Glutamatergic neuron (in vitro differentiated cells): ENCODE measurements at regions not wholly inside any gene's neighbourhood (a gene's known extent, or its start where the extent isn't known, plus 50 kb on each side); places are given as distances from the start of the nearest gene placed in this dataset.
"Not testable (repeated sequence)": the region's sequence is repeated elsewhere in the genome, so short reads cannot be mapped to it uniquely, and the experiment has no call there.

Experiments used
- DNase-seq: peaks from one replicate; pipeline ENCODE4 v3.0.0; 2022
- H3K27ac Mint-ChIP-seq: one replicate; pipeline ENCODE4 v1.8.0; 2020; ENCODE audit warnings: mild to moderate bottlenecking, mixed read lengths, inconsistent platforms; ENCODE audit not compliant: unreplicated experiment
- H3K27me3 Mint-ChIP-seq: one replicate; pipeline ENCODE4 v1.8.0; 2020; ENCODE audit warnings: mild to moderate bottlenecking, moderate library complexity, mixed read lengths, inconsistent platforms; ENCODE audit not compliant: unreplicated experiment
- H3K36me3 Mint-ChIP-seq: one replicate; pipeline ENCODE4 v1.8.0; 2020; ENCODE audit warnings: mild to moderate bottlenecking, mixed read lengths, inconsistent platforms; ENCODE audit not compliant: unreplicated experiment
- H3K4me1 Mint-ChIP-seq: one replicate; pipeline ENCODE4 v1.8.0; 2020; ENCODE audit warnings: mild to moderate bottlenecking, low read depth, mixed read lengths, inconsistent platforms; ENCODE audit not compliant: unreplicated experiment
- H3K4me3 Mint-ChIP-seq: one replicate; pipeline ENCODE4 v1.8.0; 2020; ENCODE audit warnings: mild to moderate bottlenecking, mixed read lengths, inconsistent platforms; ENCODE audit not compliant: unreplicated experiment
- H3K9me3 Mint-ChIP-seq: one replicate; pipeline ENCODE4 v1.8.0; 2020; ENCODE audit warnings: mild to moderate bottlenecking, moderate library complexity, mixed read lengths, inconsistent platforms; ENCODE audit not compliant: unreplicated experiment
- CTCF ChIP-seq: fragments of 200-600 bp; sonication (generic); IDR thresholded peaks from one replicate; pipeline ENCODE4 v1.5.0; 2021; ENCODE audit not compliant: partially characterized antibody, unreplicated experiment

GRCh38 chr2:105539331-105539730, 140.5 kb upstream of the FHL2 start:
- Mint-ChIP-seq H3K9me3 (no peaks in the 10 kb centered on the region), H3K36me3 (peaks cover 4% of the 10 kb centered on the region), H3K27ac (no peak overlapping the region), H3K27me3 (peaks cover 4% of the 10 kb centered on the region), H3K4me1 (no peaks in the 10 kb centered on the region), H3K4me3 (no peak overlapping the region)
- no peak for TF ChIP-seq CTCF
- DNase-seq, result no peak

GRCh38 chr2:105538840-105539239, 140.0 kb upstream of the FHL2 start:
- Mint-ChIP-seq H3K4me3 (no peak overlapping the region), H3K27ac (no peak overlapping the region), H3K9me3 (no peaks in the 10 kb centered on the region), H3K36me3 (peaks cover 4% of the 10 kb centered on the region), H3K27me3 (peaks cover 4% of the 10 kb centered on the region), H3K4me1 (no peaks in the 10 kb centered on the region)
- no peak for DNase-seq
- no peak for TF ChIP-seq CTCF

- Mint-ChIP-seq H3K27me3 (peaks cover 4% of the 10 kb centered on the region), H3K4me3 (no peak overlapping the region), H3K36me3 (peaks cover 4% of the 10 kb centered on the region), H3K9me3 (no peaks in the 10 kb centered on the region), H3K27ac (no peak overlapping the region), H3K4me1 (no peaks in the 10 kb centered on the region)
- no peak for DNase-seq
- no peak for TF ChIP-seq CTCF
Observed at GRCh38 chr2:105537920-105538319, 139.1 kb upstream of the FHL2 start.

GRCh38 chr2:105537466-105537865, 138.6 kb upstream of the FHL2 start:
- H3K36me3 Mint-ChIP-seq, result peaks cover 4% of the 10 kb centered on the region
- H3K27me3 Mint-ChIP-seq, result peaks cover 4% of the 10 kb centered on the region
- no peak for TF ChIP-seq CTCF
- no peak for DNase-seq
- H3K4me1 Mint-ChIP-seq, result no peaks in the 10 kb centered on the region
- no peak overlapping the region for H3K27ac Mint-ChIP-seq
- no peak overlapping the region for H3K4me3 Mint-ChIP-seq
- no peaks in the 10 kb centered on the region for H3K9me3 Mint-ChIP-seq

- H3K4me1 Mint-ChIP-seq, result no peaks in the 10 kb centered on the region
- H3K4me3 Mint-ChIP-seq, result no peak overlapping the region
- peaks cover 4% of the 10 kb centered on the region for H3K27me3 Mint-ChIP-seq
- no peak overlapping the region for H3K27ac Mint-ChIP-seq
- no peak for DNase-seq
- H3K36me3 Mint-ChIP-seq, result peaks cover 4% of the 10 kb centered on the region
- H3K9me3 Mint-ChIP-seq, result no peaks in the 10 kb centered on the region
- no peak for TF ChIP-seq CTCF
Observed at GRCh38 chr2:105536175-105536574, 137.3 kb upstream of the FHL2 start.

- H3K4me1 Mint-ChIP-seq, H3K27me3 Mint-ChIP-seq, DNase-seq, H3K4me3 Mint-ChIP-seq, H3K9me3 Mint-ChIP-seq, H3K36me3 Mint-ChIP-seq, H3K27ac Mint-ChIP-seq: not testable (repeated sequence)
Observed at GRCh38 chr2:105529258-105529657, 130.4 kb upstream of the FHL2 start.
